Endothelial cell of umbilical vein (primary cell): ENCODE measurements at regions not wholly inside any gene's neighbourhood (a gene's known extent, or its start where the extent isn't known, plus 50 kb on each side); places are given as distances from the start of the nearest gene placed in this dataset.

Experiments
- BruUV-seq: library from RNA; stranded (reverse); fragments of 400-500 nt; replicated peaks from 2 replicates; lab custom pipeline; 2021; lab: Mats Ljungman, UMichigan
- CTCF ChIA-PET: fragments of 300-600, 350-600 bp; sonication (Branson Sonifier 250); formaldehyde crosslinking; loops from one replicate; lab custom pipeline; 2021; ENCODE audit warnings: antibody characterized with exemption, inconsistent platforms; lab: Charles Lee
- POLR2A ChIA-PET: fragments of 300-600, 350-600 bp; sonication (Branson Sonifier 250); formaldehyde crosslinking; loops from one replicate; lab custom pipeline; 2021; ENCODE audit warnings: antibody characterized with exemption, inconsistent platforms; lab: Charles Lee
- DNase-seq: peaks from one replicate; pipeline ENCODE4 v3.0.0-alpha.2; 2011; ENCODE audit warnings: low read depth, low spot score
- FAIRE-seq: peaks from 2 replicates; lab custom pipeline; 2011; peaks lifted over from hg19 to GRCh38; lab: Jason Lieb, UNC
- H2AFZ ChIP-seq: 2 replicates; pipeline ENCODE4 v1.6.0; 2012; ENCODE audit warnings: low read depth, low read length, control low read depth, inconsistent platforms
- H3K27ac ChIP-seq: 2 replicates; pipeline ENCODE4 v1.5.1; 2011; ENCODE audit warnings: low read depth, mild to moderate bottlenecking, control low read depth, low read length, moderate library complexity; ENCODE audit not compliant: insufficient read depth
- H3K27me3 ChIP-seq, 2 experiments: 2 replicates each; pipeline versions ENCODE4 v1.6.0 to v1.6.1; 2011; ENCODE audit warnings: low read length in 2 of 2, mixed read lengths in 1 of 2; ENCODE audit not compliant: control insufficient read depth in 2 of 2, insufficient read depth in 2 of 2
- H3K36me3 ChIP-seq, 2 experiments: 2 replicates in 1 of 2; 3 replicates in 1 of 2; pipeline ENCODE4 v1.5.1; 2011; ENCODE audit warnings: low read length in 2 of 2, mild to moderate bottlenecking in 1 of 2, moderate library complexity in 1 of 2; ENCODE audit not compliant: control insufficient read depth in 2 of 2, insufficient read depth in 2 of 2; ENCODE audit errors: extremely low read depth in 1 of 2
- H3K4me1 ChIP-seq: 3 replicates; pipeline ENCODE4 v1.5.1; 2011; ENCODE audit warnings: mild to moderate bottlenecking, low read length; ENCODE audit not compliant: control insufficient read depth, insufficient read depth; ENCODE audit errors: extremely low read depth
- H3K4me2 ChIP-seq: 2 replicates; pipeline ENCODE4 v1.6.1; 2011; ENCODE audit warnings: low read length, control low read depth, mixed read lengths; ENCODE audit not compliant: insufficient read depth
- H3K4me3 ChIP-seq, 3 experiments: fragments of 200-600 bp in 1 of 3; sonication (generic), shearing (Covaris generic) in 1 of 3; replicated peaks in 1 of 3; 2 replicates each; pipeline ENCODE4 v1.5.1; 2011 to 2016; ENCODE audit warnings: control low read depth in 3 of 3, low read length in 3 of 3, mild to moderate bottlenecking in 2 of 3, inconsistent platforms in 1 of 3, low read depth in 1 of 3, moderate library complexity in 1 of 3; ENCODE audit not compliant: insufficient read depth in 1 of 3
- H3K79me2 ChIP-seq: 2 replicates; pipeline ENCODE4 v1.6.0; 2012; ENCODE audit warnings: low read length, inconsistent platforms; ENCODE audit not compliant: control insufficient read depth, insufficient read depth
- H3K9ac ChIP-seq: replicated peaks from 2 replicates; pipeline ENCODE3; 2011; ENCODE audit warnings: low read length, control low read depth; ENCODE audit not compliant: insufficient read depth; ENCODE audit errors: extremely low read depth
- H3K9me1 ChIP-seq: replicated peaks from 3 replicates; pipeline ENCODE4 v1.6.0; 2011; ENCODE audit warnings: mild to moderate bottlenecking, low read length; ENCODE audit not compliant: control insufficient read depth, insufficient read depth; ENCODE audit errors: extremely low read depth
- H3K9me3 ChIP-seq: replicated peaks from 2 replicates; pipeline ENCODE4 v1.5.1; 2012; ENCODE audit warnings: low read length, inconsistent platforms; ENCODE audit not compliant: control insufficient read depth, insufficient read depth
- H4K20me1 ChIP-seq: replicated peaks from 2 replicates; pipeline ENCODE3; 2011; ENCODE audit warnings: mild to moderate bottlenecking, low read length; ENCODE audit not compliant: control insufficient read depth, insufficient read depth; ENCODE audit errors: extremely low read depth
- CTCF ChIP-seq, 2 donors: IDR thresholded peaks; 1 replicate in 1 of 2; 2 replicates in 1 of 2; pipeline ENCODE4 v1.5.1; 2011; ENCODE audit warnings: low read length in 2 of 2, mild to moderate bottlenecking in 2 of 2, moderate library complexity in 2 of 2, control low read depth in 1 of 2, inconsistent platforms in 1 of 2, low read depth in 1 of 2; ENCODE audit not compliant: insufficient read depth in 1 of 2; ENCODE audit errors: extremely low read depth in 1 of 2
- EZH2 ChIP-seq: IDR thresholded peaks from 2 replicates; pipeline ENCODE4 v1.6.1; 2012; ENCODE audit warnings: borderline replicate concordance, low read depth, mild to moderate bottlenecking, moderate library complexity, low read length, inconsistent platforms; ENCODE audit not compliant: severe bottlenecking
- FOS ChIP-seq: IDR thresholded peaks from 2 replicates; pipeline ENCODE4 v1.6.1; 2011; ENCODE audit warnings: mild to moderate bottlenecking, low read length, moderate library complexity, borderline replicate concordance; ENCODE audit not compliant: insufficient read depth
- GATA2 ChIP-seq: IDR thresholded peaks from 2 replicates; pipeline ENCODE4 v1.7.0; 2011; ENCODE audit warnings: low read depth, mild to moderate bottlenecking, moderate library complexity, mixed read lengths, low read length; ENCODE audit not compliant: insufficient read length, insufficient read depth
- JUN ChIP-seq: IDR thresholded peaks from 2 replicates; pipeline ENCODE4 v1.6.1; 2011; ENCODE audit warnings: borderline replicate concordance, low read depth; ENCODE audit not compliant: insufficient read length, insufficient read depth
- MYC ChIP-seq: IDR thresholded peaks from one replicate; pipeline ENCODE4 v1.6.1; 2011; ENCODE audit warnings: mild to moderate bottlenecking, low read depth, low read length
- POLR2A ChIP-seq: IDR thresholded peaks from 2 replicates; pipeline ENCODE4 v1.6.1; 2012; ENCODE audit warnings: low read depth, mild to moderate bottlenecking, control low read depth, low read length
- POLR2AphosphoS5 ChIP-seq: IDR thresholded peaks from 2 replicates; pipeline ENCODE4 v1.6.1; 2012; ENCODE audit warnings: low read depth, mild to moderate bottlenecking, control low read depth, low read length, moderate library complexity; ENCODE audit not compliant: insufficient read depth
- dilution Hi-C: fragments of 300-500 bp; cut with MboI; formaldehyde crosslinking; loops from one replicate; pipeline ENCODE4 v1.15.0; 2019; ENCODE audit warnings: low sequenced_read_pairs; ENCODE audit not compliant: extremely low pct_ligation_motif_present
- intact Hi-C: fragments of 100-400 bp; cut with micrococcal nuclease; formaldehyde crosslinking; loops from one replicate; pipeline ENCODE4 v1.10.0; 2022
- TF ChIP-seq, protein P1 (sequence below): IDR thresholded peaks from 2 replicates; pipeline ENCODE4 v1.6.1; 2011; ENCODE audit not compliant: insufficient read depth, insufficient read length

GRCh38 chr18:24530630-24531111 lies 70.2 kb downstream of the HRH4 start:
- Histone ChIP-seq H3K27ac (no peak overlapping the region), H2AFZ (no peak overlapping the region), H3K4me3 (no peak overlapping the region), H3K79me2 (no peaks in the 10 kb centered on the region), H3K36me3 (no peaks in the 10 kb centered on the region), H3K9me3 (no peaks in the 10 kb centered on the region), H3K27me3 (peaks cover 0 to 4% of the 10 kb centered on the region in 2 experiments), H3K4me2 (peak overlapping the region; percentile 36), H3K9me1 (no peaks in the 10 kb centered on the region), H4K20me1 (no peaks in the 10 kb centered on the region), H3K4me1 (peaks cover 10% of the 10 kb centered on the region), H3K9ac (no peak overlapping the region)
- DNase-seq (peak; percentile 81), FAIRE-seq (peak; percentile 94)
- TF ChIP-seq, protein P1, sequence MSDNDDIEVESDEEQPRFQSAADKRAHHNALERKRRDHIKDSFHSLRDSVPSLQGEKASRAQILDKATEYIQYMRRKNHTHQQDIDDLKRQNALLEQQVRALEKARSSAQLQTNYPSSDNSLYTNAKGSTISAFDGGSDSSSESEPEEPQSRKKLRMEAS: no peak
- TF ChIP-seq GATA2: no peak
- no peak for TF ChIP-seq EZH2
- peak; percentile 77 for TF ChIP-seq JUN
- peak; percentile 52 for TF ChIP-seq FOS
- TF ChIP-seq POLR2A: no peak
- peak; percentile 40 for TF ChIP-seq POLR2AphosphoS5
- TF ChIP-seq MYC: no peak
- TF ChIP-seq CTCF (IDR thresholded peaks at IDR 0.05; ENCODE audit: extremely low read depth in 1 of 2, insufficient read depth in 1 of 2, low read depth in 1 of 2, low read length in 2 of 2): no peak
- no TSS peak for BruUV-seq
- intact Hi-C loops: no loop called here
- POLR2A ChIA-PET: no interaction called here
- CTCF ChIA-PET: interaction anchor here (1.0 to 2.0 kb wide), 6 partner anchors 8 to 171 kb away, joined by 3 to 9 read pairs (median 5); no protein-coding TSS in a partner anchor
- dilution Hi-C loops: no loop called here
